ENCODE measurements at regions not wholly inside any gene's neighbourhood (a gene's known extent, or its start where the extent isn't known, plus 50 kb on each side); places are given as distances from the start of the nearest gene placed in this dataset.
"Not testable (repeated sequence)": the region's sequence is repeated elsewhere in the genome, so short reads cannot be mapped to it uniquely, and the experiment has no call there.

- DNase-seq, result no peak
Measured at GRCh38 chr13:61600360-61601033, 184.8 kb upstream of the PCDH20 start.

GRCh38 chr13:61592489-61592888 lies 176.8 kb upstream of the PCDH20 start:
- no peak for DNase-seq

- DNase-seq, result no peak
Measured at GRCh38 chr13:61575973-61576372, 160.3 kb upstream of the PCDH20 start.

- DNase-seq, result no peak
Measured at GRCh38 chr13:61563645-61564044, 148.0 kb upstream of the PCDH20 start.

GRCh38 chr13:61546911-61547310 lies 131.3 kb upstream of the PCDH20 start:
- DNase-seq, result no peak

- DNase-seq, result no peak
Measured at GRCh38 chr13:61546413-61546812, 130.8 kb upstream of the PCDH20 start.

GRCh38 chr13:61536433-61536832 lies 120.8 kb upstream of the PCDH20 start:
- no peak for DNase-seq

GRCh38 chr13:61531383-61532065 lies 115.9 kb upstream of the PCDH20 start:
- DNase-seq, result no peak

- DNase-seq, result not testable (repeated sequence)
Measured at GRCh38 chr13:61519214-61519613, 103.6 kb upstream of the PCDH20 start.

- no peak for DNase-seq
Measured at GRCh38 chr13:61508936-61509335, 93.3 kb upstream of the PCDH20 start.

- DNase-seq, result no peak
Measured at GRCh38 chr13:61500176-61500575, 84.5 kb upstream of the PCDH20 start.

GRCh38 chr13:61495648-61496047 lies 80.0 kb upstream of the PCDH20 start:
- no peak for DNase-seq

- DNase-seq, result not testable (repeated sequence)
Measured at GRCh38 chr13:61493556-61493955, 77.9 kb upstream of the PCDH20 start.

GRCh38 chr13:61486496-61486895 lies 70.8 kb upstream of the PCDH20 start:
- no peak for DNase-seq

- no peak for DNase-seq
Measured at GRCh38 chr13:61485128-61485765, 69.6 kb upstream of the PCDH20 start.

- no peak for DNase-seq
Measured at GRCh38 chr13:61477619-61478018, 62.0 kb upstream of the PCDH20 start.

GRCh38 chr13:61470786-61471185 lies 55.1 kb upstream of the PCDH20 start:
- DNase-seq, result no peak

GRCh38 chr13:61466280-61466679 lies 50.6 kb upstream of the PCDH20 start:
- no peak for DNase-seq

All from activated T-cell treated with anti-CD3 and anti-CD28 coated beads, Interleukin-2, amount 50 U/mL, for 48 hours (primary cell).